ENCODE measurements at regions not wholly inside any gene's neighbourhood (a gene's known extent, or its start where the extent isn't known, plus 50 kb on each side); places are given as distances from the start of the nearest gene placed in this dataset.

DNA sequence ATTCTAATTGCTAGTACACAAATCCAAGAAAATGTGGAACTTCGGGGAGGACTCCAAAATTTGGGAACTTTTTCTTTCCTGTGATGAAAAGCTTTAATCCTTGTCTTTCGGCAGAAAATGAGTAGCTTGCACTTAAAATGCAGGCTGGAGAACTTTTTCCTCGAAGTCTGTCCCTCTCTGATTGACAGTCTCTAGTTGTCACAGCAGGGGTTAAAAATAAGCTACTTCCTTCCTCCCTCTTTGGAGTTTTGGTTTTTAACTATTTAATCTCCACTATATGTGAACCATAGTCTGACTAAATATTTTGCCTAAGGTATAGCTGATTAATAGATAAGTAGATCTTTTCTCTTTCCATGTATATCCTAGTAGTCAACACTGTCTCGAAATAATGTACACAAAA lies 66.8 kb upstream of the MBOAT1 start:
- no peak for ATAC-seq (ENCODE audit: low FRiP score)
- TF ChIP-seq, protein P1, sequence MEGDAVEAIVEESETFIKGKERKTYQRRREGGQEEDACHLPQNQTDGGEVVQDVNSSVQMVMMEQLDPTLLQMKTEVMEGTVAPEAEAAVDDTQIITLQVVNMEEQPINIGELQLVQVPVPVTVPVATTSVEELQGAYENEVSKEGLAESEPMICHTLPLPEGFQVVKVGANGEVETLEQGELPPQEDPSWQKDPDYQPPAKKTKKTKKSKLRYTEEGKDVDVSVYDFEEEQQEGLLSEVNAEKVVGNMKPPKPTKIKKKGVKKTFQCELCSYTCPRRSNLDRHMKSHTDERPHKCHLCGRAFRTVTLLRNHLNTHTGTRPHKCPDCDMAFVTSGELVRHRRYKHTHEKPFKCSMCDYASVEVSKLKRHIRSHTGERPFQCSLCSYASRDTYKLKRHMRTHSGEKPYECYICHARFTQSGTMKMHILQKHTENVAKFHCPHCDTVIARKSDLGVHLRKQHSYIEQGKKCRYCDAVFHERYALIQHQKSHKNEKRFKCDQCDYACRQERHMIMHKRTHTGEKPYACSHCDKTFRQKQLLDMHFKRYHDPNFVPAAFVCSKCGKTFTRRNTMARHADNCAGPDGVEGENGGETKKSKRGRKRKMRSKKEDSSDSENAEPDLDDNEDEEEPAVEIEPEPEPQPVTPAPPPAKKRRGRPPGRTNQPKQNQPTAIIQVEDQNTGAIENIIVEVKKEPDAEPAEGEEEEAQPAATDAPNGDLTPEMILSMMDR (IDR thresholded peaks at IDR 0.05), result no peak
- DNase-seq (ENCODE audit: low spot score), result no peak

DNA sequence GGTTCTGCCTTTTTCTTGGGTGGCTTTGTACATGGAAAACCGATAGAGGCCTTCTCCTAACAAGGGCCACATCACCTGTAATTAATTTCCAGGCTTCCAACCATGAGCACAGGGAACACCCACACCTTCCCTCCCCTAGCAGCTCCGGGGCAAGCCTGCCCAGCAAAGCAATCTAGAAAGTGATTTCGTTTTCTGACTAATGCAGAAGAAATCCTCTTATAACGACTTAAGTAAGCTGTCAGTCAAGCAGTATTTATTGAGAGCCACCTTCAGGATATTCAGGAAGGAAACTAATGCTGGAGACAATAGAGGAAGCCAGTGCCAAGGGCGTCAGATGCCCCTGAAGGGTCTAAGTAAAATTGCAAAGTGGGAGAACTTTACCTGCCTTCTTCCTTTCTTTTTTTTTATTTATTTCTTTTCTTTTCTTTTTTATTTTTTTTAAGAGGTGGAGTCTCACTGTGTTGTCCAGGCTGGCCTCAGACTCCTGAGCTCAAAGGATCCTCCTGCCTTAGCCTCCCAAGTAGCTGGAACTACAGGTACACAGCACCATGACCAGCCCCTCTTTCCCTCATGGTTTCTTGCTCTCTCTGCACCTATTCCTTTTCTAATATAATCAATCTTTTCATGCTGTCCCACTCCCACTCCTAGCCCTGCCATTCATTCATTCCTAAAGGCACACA lies 67.5 kb upstream of the MBOAT1 start:
- TF ChIP-seq, protein P1 (IDR thresholded peaks at IDR 0.05), result no peak
- no peak for DNase-seq (ENCODE audit: low spot score)

DNA sequence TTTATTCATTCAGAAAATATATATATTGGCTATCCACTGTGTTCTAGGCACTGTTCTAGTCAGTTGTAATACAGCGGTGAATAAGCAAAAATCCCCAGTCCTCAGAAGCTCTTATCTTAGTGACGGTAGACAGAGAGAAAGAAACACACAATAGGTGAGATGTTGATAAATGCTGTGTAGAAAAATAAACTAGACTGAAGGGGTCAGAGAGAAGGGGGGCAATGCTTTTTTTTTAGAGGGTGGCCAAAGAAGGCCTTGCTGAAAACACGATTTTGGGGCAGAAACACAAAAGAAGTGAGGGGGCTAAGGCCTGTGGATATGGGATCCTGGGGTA lies 68.0 kb upstream of the MBOAT1 start:
- ATAC-seq (ENCODE audit: low FRiP score), result no peak
- DNase-seq (ENCODE audit: low spot score), result no peak
- TF ChIP-seq, protein P1 (IDR thresholded peaks at IDR 0.05), result no peak

More for the DNA sequence above, 67.5 kb upstream of the MBOAT1 start:
- no peak for ATAC-seq (ENCODE audit: low FRiP score)

DNA sequence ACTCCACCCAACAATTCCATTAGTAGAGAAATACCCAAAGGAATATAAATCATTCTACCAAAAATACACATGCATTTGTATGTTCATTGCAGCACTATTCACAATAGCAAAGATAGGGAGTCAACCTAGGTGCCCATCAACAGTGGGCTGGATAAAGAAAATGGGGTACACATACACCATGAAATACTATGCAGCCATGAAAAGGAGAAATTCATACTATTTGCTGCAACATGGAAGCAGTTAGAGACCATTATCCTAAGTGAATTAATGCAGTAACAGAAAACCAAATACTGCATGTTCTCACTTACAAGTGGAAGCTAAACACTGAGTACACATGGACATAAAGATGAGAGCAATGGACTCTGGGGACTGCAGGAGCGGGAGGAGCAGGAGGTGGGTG lies 72.4 kb upstream of the MBOAT1 start:
- ATAC-seq (ENCODE audit: low FRiP score) (no peak), DNase-seq (ENCODE audit: low spot score) (no peak)
- TF ChIP-seq, protein P1 (IDR thresholded peaks at IDR 0.05), result no peak

DNA sequence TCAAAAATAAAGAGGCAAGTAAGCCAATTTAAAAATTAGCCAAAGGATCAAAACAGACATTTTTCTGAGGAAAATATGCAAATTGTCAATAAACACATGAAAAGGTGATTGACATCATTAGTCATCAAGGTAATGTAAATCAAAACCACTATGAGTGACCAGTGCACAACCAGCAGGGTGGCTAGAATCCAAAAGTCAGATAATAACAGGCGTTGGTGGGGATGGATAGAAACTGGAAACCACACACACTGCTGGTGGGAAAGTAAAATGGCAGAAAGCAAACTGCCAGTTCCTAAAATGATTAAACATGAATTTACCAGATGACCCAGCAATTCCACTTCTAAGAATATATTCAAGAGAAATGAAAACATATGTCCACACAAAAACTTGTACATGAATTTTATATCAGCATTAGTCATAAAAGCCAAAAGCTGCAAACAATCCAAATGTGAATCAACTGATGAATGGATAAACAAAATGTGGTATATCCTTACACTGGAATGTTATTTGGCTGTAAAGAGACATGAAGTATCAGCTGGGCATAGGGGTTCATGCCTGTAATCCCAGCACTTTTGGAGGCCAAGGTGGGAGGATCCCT lies 74.8 kb upstream of the MBOAT1 start:
- DNase-seq (ENCODE audit: low spot score) (no peak), ATAC-seq (ENCODE audit: low FRiP score) (no peak)
- TF ChIP-seq, protein P1 (IDR thresholded peaks at IDR 0.05), result no peak

DNA sequence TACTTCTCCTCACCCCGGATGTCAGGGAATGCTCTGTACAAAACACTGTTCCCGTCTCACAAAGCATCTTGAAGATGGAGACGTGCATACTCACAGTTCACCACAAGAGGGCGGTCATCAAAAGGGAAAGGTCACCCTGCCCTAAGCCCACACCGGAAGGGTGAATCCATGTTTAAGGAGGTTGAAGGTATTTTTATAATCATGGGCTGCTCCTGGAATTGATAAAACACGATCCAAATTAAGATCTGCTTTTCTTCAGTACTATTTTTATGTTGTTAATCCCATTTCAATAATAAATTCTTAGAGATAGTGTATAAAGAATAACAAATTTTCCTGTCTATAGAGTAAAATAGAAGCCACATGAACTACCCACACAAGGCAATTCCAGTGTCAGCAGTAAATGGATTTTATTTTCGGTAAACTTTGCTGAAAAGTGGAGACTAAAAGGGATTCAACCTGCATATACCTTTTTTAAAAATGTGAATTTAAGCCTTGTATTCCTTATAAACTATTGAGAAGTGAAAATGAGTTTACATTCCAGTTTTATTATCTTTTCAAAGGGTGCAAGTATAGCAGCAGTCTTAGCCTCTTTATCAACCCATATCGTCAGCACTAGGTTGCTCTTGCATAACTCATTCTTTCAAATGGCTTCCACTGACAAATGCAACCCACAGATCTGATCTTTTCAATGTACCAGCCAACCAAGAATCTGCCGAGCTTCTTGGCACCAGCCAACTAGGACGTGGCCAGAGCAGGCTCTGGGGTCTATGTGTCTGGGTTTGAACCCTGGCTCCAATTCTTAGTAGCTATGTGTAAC lies 79.7 kb upstream of the MBOAT1 start:
- ATAC-seq (ENCODE audit: low FRiP score) (peak; percentile 86), DNase-seq (ENCODE audit: low spot score) (peak; percentile 84)
- TF ChIP-seq, protein P1 (IDR thresholded peaks at IDR 0.05), result peak in 2 of 3 donors; percentile 45 to 87

Data from omental fat pad (tissue), 3 donors.